ENCODE measurements at regions not wholly inside any gene's neighbourhood (a gene's known extent, or its start where the extent isn't known, plus 50 kb on each side); places are given as distances from the start of the nearest gene placed in this dataset.
A peak's percentile ranks its signal among the peaks of the same experiment; 100 is the strongest.

- H3K4me3 Mint-ChIP-seq: no peak overlapping the region
- H3K27me3 Mint-ChIP-seq: peaks cover 0 to 14% (median 5%) of the 10 kb centered on the region in 5 donors
- no peaks in the 10 kb centered on the region for H3K4me1 ChIP-seq (ENCODE audit: control insufficient read depth in 2 of 2, insufficient read depth in 2 of 2, low read length in 2 of 2)
- no peaks in the 10 kb centered on the region for H3K4me1 Mint-ChIP-seq
- ChIA-PET CTCF (no interaction called here), POLR2A (no interaction called here)
- H3K4me3 ChIP-seq (ENCODE audit: low read length): no peak overlapping the region
- H3K27ac ChIP-seq (ENCODE audit: low read depth, low read length): no peak overlapping the region
- DNase-seq (no peak), ATAC-seq (no peak)
- no peaks in the 10 kb centered on the region for H3K9me3 ChIP-seq (ENCODE audit: control insufficient read depth in 2 of 3, low read length in 3 of 3)
- H3K36me3 ChIP-seq (ENCODE audit: control insufficient read depth in 2 of 3, insufficient read depth in 3 of 3, low read length in 3 of 3): no peaks in the 10 kb centered on the region
- peaks cover 0 to 3% (median 0%) of the 10 kb centered on the region in 11 donors for H3K9me3 Mint-ChIP-seq
- H3K27ac Mint-ChIP-seq: no peak overlapping the region
- H3K27me3 ChIP-seq (ENCODE audit: control insufficient read depth in 2 of 2, insufficient read depth in 2 of 2, low read length in 2 of 2): no peaks in the 10 kb centered on the region
- intact Hi-C loops (cut with micrococcal nuclease): no loop called here
- no peaks in the 10 kb centered on the region for H3K36me3 Mint-ChIP-seq
Observed at GRCh38 chr15:97729270-97729669, 231.2 kb upstream of the ARRDC4 start.

GRCh38 chr15:97730315-97730714 lies 230.2 kb upstream of the ARRDC4 start:
- peaks cover 0 to 14% (median 5%) of the 10 kb centered on the region in 5 donors for H3K27me3 Mint-ChIP-seq
- no peaks in the 10 kb centered on the region for H3K36me3 ChIP-seq (ENCODE audit: control insufficient read depth in 2 of 3, insufficient read depth in 3 of 3, low read length in 3 of 3)
- no peak overlapping the region for H3K4me3 ChIP-seq (ENCODE audit: low read length)
- no peak for ATAC-seq
- DNase-seq: no peak
- H3K4me3 Mint-ChIP-seq: no peak overlapping the region
- no peaks in the 10 kb centered on the region for H3K4me1 ChIP-seq (ENCODE audit: control insufficient read depth in 2 of 2, insufficient read depth in 2 of 2, low read length in 2 of 2)
- H3K36me3 Mint-ChIP-seq: no peaks in the 10 kb centered on the region
- H3K9me3 Mint-ChIP-seq: peaks cover 0 to 3% (median 0%) of the 10 kb centered on the region in 11 donors
- intact Hi-C loops (cut with micrococcal nuclease): no loop called here
- H3K27me3 ChIP-seq (ENCODE audit: control insufficient read depth in 2 of 2, insufficient read depth in 2 of 2, low read length in 2 of 2): no peaks in the 10 kb centered on the region
- no peaks in the 10 kb centered on the region for H3K9me3 ChIP-seq (ENCODE audit: control insufficient read depth in 2 of 3, low read length in 3 of 3)
- H3K4me1 Mint-ChIP-seq: no peaks in the 10 kb centered on the region
- POLR2A ChIA-PET: no interaction called here
- CTCF ChIA-PET: no interaction called here
- H3K27ac ChIP-seq (ENCODE audit: low read depth, low read length): no peak overlapping the region
- no peak overlapping the region for H3K27ac Mint-ChIP-seq

GRCh38 chr15:97731859-97732258 lies 228.6 kb upstream of the ARRDC4 start:
- H3K9me3 ChIP-seq (ENCODE audit: control insufficient read depth in 2 of 3, low read length in 3 of 3): no peaks in the 10 kb centered on the region
- ATAC-seq: no peak
- H3K27me3 Mint-ChIP-seq: peaks cover 0 to 14% (median 1%) of the 10 kb centered on the region in 5 donors
- no peak overlapping the region for H3K27ac ChIP-seq (ENCODE audit: low read depth, low read length)
- no peak overlapping the region for H3K4me3 Mint-ChIP-seq
- H3K36me3 ChIP-seq (ENCODE audit: control insufficient read depth in 2 of 3, insufficient read depth in 3 of 3, low read length in 3 of 3): no peaks in the 10 kb centered on the region
- H3K27ac Mint-ChIP-seq: no peak overlapping the region
- no peaks in the 10 kb centered on the region for H3K27me3 ChIP-seq (ENCODE audit: control insufficient read depth in 2 of 2, insufficient read depth in 2 of 2, low read length in 2 of 2)
- DNase-seq: no peak
- H3K4me3 ChIP-seq (ENCODE audit: low read length): no peak overlapping the region
- intact Hi-C loops (cut with micrococcal nuclease): no loop called here
- ChIA-PET POLR2A (no interaction called here), CTCF (no interaction called here)
- H3K9me3 Mint-ChIP-seq: peaks cover 0 to 3% (median 0%) of the 10 kb centered on the region in 11 donors
- H3K4me1 ChIP-seq (ENCODE audit: control insufficient read depth in 2 of 2, insufficient read depth in 2 of 2, low read length in 2 of 2): no peaks in the 10 kb centered on the region
- no peaks in the 10 kb centered on the region for H3K36me3 Mint-ChIP-seq
- H3K4me1 Mint-ChIP-seq: no peaks in the 10 kb centered on the region

GRCh38 chr15:97733373-97733772 lies 227.1 kb upstream of the ARRDC4 start:
- Histone ChIP-seq H3K4me3 (ENCODE audit: low read length) (no peak overlapping the region), H3K36me3 (ENCODE audit: control insufficient read depth in 2 of 3, insufficient read depth in 3 of 3, low read length in 3 of 3) (no peaks in the 10 kb centered on the region), H3K9me3 (ENCODE audit: control insufficient read depth in 2 of 3, low read length in 3 of 3) (no peaks in the 10 kb centered on the region), H3K4me1 (ENCODE audit: control insufficient read depth in 2 of 2, insufficient read depth in 2 of 2, low read length in 2 of 2) (no peaks in the 10 kb centered on the region), H3K27ac (ENCODE audit: low read depth, low read length) (no peak overlapping the region), H3K27me3 (ENCODE audit: control insufficient read depth in 2 of 2, insufficient read depth in 2 of 2, low read length in 2 of 2) (no peaks in the 10 kb centered on the region)
- DNase-seq (no peak), ATAC-seq (no peak)
- peaks cover 0 to 14% (median 0%) of the 10 kb centered on the region in 5 donors for H3K27me3 Mint-ChIP-seq
- no peak overlapping the region for H3K4me3 Mint-ChIP-seq
- no peak overlapping the region for H3K27ac Mint-ChIP-seq
- H3K9me3 Mint-ChIP-seq: peaks cover 0 to 1% (median 0%) of the 10 kb centered on the region in 11 donors
- intact Hi-C loops (cut with micrococcal nuclease): no loop called here
- H3K4me1 Mint-ChIP-seq: no peaks in the 10 kb centered on the region
- H3K36me3 Mint-ChIP-seq: no peaks in the 10 kb centered on the region
- ChIA-PET CTCF (no interaction called here), POLR2A (no interaction called here)

- no peak overlapping the region for H3K27ac Mint-ChIP-seq
- H3K4me3 ChIP-seq (ENCODE audit: low read length): no peak overlapping the region
- H3K4me1 ChIP-seq (ENCODE audit: control insufficient read depth in 2 of 2, insufficient read depth in 2 of 2, low read length in 2 of 2): no peaks in the 10 kb centered on the region
- no peaks in the 10 kb centered on the region for H3K9me3 Mint-ChIP-seq
- no peaks in the 10 kb centered on the region for H3K4me1 Mint-ChIP-seq
- H3K27ac ChIP-seq (ENCODE audit: low read depth, low read length): no peak overlapping the region
- no peak overlapping the region for H3K4me3 Mint-ChIP-seq
- H3K27me3 ChIP-seq (ENCODE audit: control insufficient read depth in 2 of 2, insufficient read depth in 2 of 2, low read length in 2 of 2): no peaks in the 10 kb centered on the region
- DNase-seq (no peak), ATAC-seq (no peak)
- H3K36me3 ChIP-seq (ENCODE audit: control insufficient read depth in 2 of 3, insufficient read depth in 3 of 3, low read length in 3 of 3): no peaks in the 10 kb centered on the region
- no peaks in the 10 kb centered on the region for H3K36me3 Mint-ChIP-seq
- H3K9me3 ChIP-seq (ENCODE audit: control insufficient read depth in 2 of 3, low read length in 3 of 3): no peaks in the 10 kb centered on the region
- H3K27me3 Mint-ChIP-seq: peaks cover 0 to 8% (median 0%) of the 10 kb centered on the region in 5 donors
- ChIA-PET CTCF (no interaction called here), POLR2A (no interaction called here)
- intact Hi-C loops (cut with micrococcal nuclease): no loop called here
Observed at GRCh38 chr15:97736748-97737147, 223.8 kb upstream of the ARRDC4 start.

- Histone ChIP-seq H3K4me3 (ENCODE audit: low read length) (no peak overlapping the region), H3K36me3 (ENCODE audit: control insufficient read depth in 2 of 3, insufficient read depth in 3 of 3, low read length in 3 of 3) (no peaks in the 10 kb centered on the region), H3K27me3 (ENCODE audit: control insufficient read depth in 2 of 2, insufficient read depth in 2 of 2, low read length in 2 of 2) (no peaks in the 10 kb centered on the region), H3K27ac (ENCODE audit: low read depth, low read length) (no peak overlapping the region), H3K4me1 (ENCODE audit: control insufficient read depth in 2 of 2, insufficient read depth in 2 of 2, low read length in 2 of 2) (no peaks in the 10 kb centered on the region), H3K9me3 (ENCODE audit: control insufficient read depth in 2 of 3, low read length in 3 of 3) (no peaks in the 10 kb centered on the region)
- Mint-ChIP-seq H3K27me3 (peaks cover 0 to 32% (median 18%) of the 10 kb centered on the region in 5 donors), H3K27ac (no peak overlapping the region), H3K36me3 (no peaks in the 10 kb centered on the region), H3K4me1 (no peaks in the 10 kb centered on the region), H3K9me3 (peaks cover 0 to 3% (median 0%) of the 10 kb centered on the region in 11 donors), H3K4me3 (no peak overlapping the region)
- intact Hi-C loops (cut with micrococcal nuclease): no loop called here
- POLR2A ChIA-PET: no interaction called here
- peak in 4 of 9 donors; percentile 2 to 22 (median 5) for DNase-seq
- ATAC-seq: no peak
- CTCF ChIA-PET: no interaction called here
Observed at GRCh38 chr15:97745481-97746071, 214.9 kb upstream of the ARRDC4 start.

- intact Hi-C loops (cut with micrococcal nuclease): no loop called here
- CTCF ChIA-PET: no interaction called here
- peaks cover 0 to 3% (median 0%) of the 10 kb centered on the region in 11 donors for H3K9me3 Mint-ChIP-seq
Observed at GRCh38 chr15:97747342-97747741, 213.2 kb upstream of the ARRDC4 start.

More at GRCh38 chr15:97747342-97747741, 213.2 kb upstream of the ARRDC4 start:
- Histone ChIP-seq H3K4me1 (ENCODE audit: control insufficient read depth in 2 of 2, insufficient read depth in 2 of 2, low read length in 2 of 2) (no peaks in the 10 kb centered on the region), H3K27ac (ENCODE audit: low read depth, low read length) (no peak overlapping the region), H3K9me3 (ENCODE audit: control insufficient read depth in 2 of 3, low read length in 3 of 3) (no peaks in the 10 kb centered on the region), H3K27me3 (ENCODE audit: control insufficient read depth in 2 of 2, insufficient read depth in 2 of 2, low read length in 2 of 2) (no peaks in the 10 kb centered on the region), H3K36me3 (ENCODE audit: control insufficient read depth in 2 of 3, insufficient read depth in 3 of 3, low read length in 3 of 3) (no peaks in the 10 kb centered on the region), H3K4me3 (ENCODE audit: low read length) (no peak overlapping the region)
- ATAC-seq (no peak), DNase-seq (no peak)
- H3K27ac Mint-ChIP-seq: no peak overlapping the region
- H3K4me1 Mint-ChIP-seq: no peaks in the 10 kb centered on the region
- H3K4me3 Mint-ChIP-seq: no peak overlapping the region
- H3K27me3 Mint-ChIP-seq: peaks cover 0 to 42% (median 18%) of the 10 kb centered on the region in 5 donors
- POLR2A ChIA-PET: no interaction called here
- no peaks in the 10 kb centered on the region for H3K36me3 Mint-ChIP-seq
